IgD-negative memory B cell (primary cell): ENCODE measurements at regions not wholly inside any gene's neighbourhood (a gene's known extent, or its start where the extent isn't known, plus 50 kb on each side); places are given as distances from the start of the nearest gene placed in this dataset.

Experiments used
- H3K27ac Mint-ChIP-seq, 3 donors: one replicate each; pipeline ENCODE4 v1.8.0; 2020 to 2022; ENCODE audit warnings: mild to moderate bottlenecking in 3 of 3, mixed read lengths in 3 of 3, moderate library complexity in 1 of 3
- H3K27me3 Mint-ChIP-seq: one replicate; pipeline ENCODE4 v1.8.0; 2021; ENCODE audit warnings: mixed read lengths
- H3K36me3 Mint-ChIP-seq: one replicate; pipeline ENCODE4 v1.8.0; 2020; ENCODE audit warnings: mild to moderate bottlenecking, mixed read lengths
- H3K4me1 Mint-ChIP-seq, 3 donors: one replicate each; pipeline ENCODE4 v1.8.0; 2020 to 2022; ENCODE audit warnings: mixed read lengths in 3 of 3, mild to moderate bottlenecking in 1 of 3
- H3K4me3 Mint-ChIP-seq, 4 donors: one replicate each; pipeline ENCODE4 v1.8.0; 2020 to 2022; ENCODE audit warnings: mild to moderate bottlenecking in 4 of 4, mixed read lengths in 4 of 4, moderate library complexity in 3 of 4
- H3K9me3 Mint-ChIP-seq, 3 donors: one replicate each; pipeline ENCODE4 v1.8.0; 2020 to 2021; ENCODE audit warnings: mixed read lengths in 3 of 3, mild to moderate bottlenecking in 1 of 3

DNA sequence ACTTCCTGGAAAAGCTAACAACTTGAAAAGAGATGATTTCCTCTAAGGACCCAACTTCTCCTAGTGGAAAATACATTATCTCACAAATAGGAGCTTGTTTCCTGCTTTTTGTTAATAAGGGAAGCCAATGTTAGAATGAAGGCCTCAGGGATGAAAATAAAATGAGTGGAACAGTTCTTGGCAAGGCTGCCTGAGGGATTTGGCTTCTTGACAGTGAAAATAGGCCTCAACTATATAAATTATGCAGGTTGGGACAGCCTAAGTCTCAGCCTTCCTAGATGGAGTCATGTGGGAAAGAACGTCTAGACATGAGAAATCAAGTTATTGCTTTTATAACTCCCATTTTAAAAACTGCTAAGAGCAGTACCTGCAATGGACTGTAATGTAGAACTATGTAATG, 92.8 kb upstream of the FIBIN start:
- H3K36me3 Mint-ChIP-seq: no peaks in the 10 kb centered on the region
- no peak overlapping the region for H3K27ac Mint-ChIP-seq
- peaks cover 4 to 8% (median 8%) of the 10 kb centered on the region in 3 donors for H3K9me3 Mint-ChIP-seq

GRCh38 chr11:26904132-26904531, 89.8 kb upstream of the FIBIN start:
- H3K27me3 Mint-ChIP-seq: no peaks in the 10 kb centered on the region
- peaks cover 7 to 9% (median 8%) of the 10 kb centered on the region in 3 donors for H3K9me3 Mint-ChIP-seq
- H3K36me3 Mint-ChIP-seq: no peaks in the 10 kb centered on the region
- H3K4me1 Mint-ChIP-seq: no peaks in the 10 kb centered on the region
- H3K4me3 Mint-ChIP-seq: no peak overlapping the region
- H3K27ac Mint-ChIP-seq: no peak overlapping the region

More for the DNA sequence above, 92.8 kb upstream of the FIBIN start:
- H3K27me3 Mint-ChIP-seq: no peaks in the 10 kb centered on the region
- no peaks in the 10 kb centered on the region for H3K4me1 Mint-ChIP-seq
- no peak overlapping the region for H3K4me3 Mint-ChIP-seq

- peaks cover 7 to 9% (median 8%) of the 10 kb centered on the region in 3 donors for H3K9me3 Mint-ChIP-seq
- no peaks in the 10 kb centered on the region for H3K27me3 Mint-ChIP-seq
- H3K27ac Mint-ChIP-seq: no peak overlapping the region
- no peak overlapping the region for H3K4me3 Mint-ChIP-seq
- H3K4me1 Mint-ChIP-seq: no peaks in the 10 kb centered on the region
- no peaks in the 10 kb centered on the region for H3K36me3 Mint-ChIP-seq
These were observed 89.1 kb upstream of the FIBIN start for GRCh38 chr11:26904801-26905200.

DNA sequence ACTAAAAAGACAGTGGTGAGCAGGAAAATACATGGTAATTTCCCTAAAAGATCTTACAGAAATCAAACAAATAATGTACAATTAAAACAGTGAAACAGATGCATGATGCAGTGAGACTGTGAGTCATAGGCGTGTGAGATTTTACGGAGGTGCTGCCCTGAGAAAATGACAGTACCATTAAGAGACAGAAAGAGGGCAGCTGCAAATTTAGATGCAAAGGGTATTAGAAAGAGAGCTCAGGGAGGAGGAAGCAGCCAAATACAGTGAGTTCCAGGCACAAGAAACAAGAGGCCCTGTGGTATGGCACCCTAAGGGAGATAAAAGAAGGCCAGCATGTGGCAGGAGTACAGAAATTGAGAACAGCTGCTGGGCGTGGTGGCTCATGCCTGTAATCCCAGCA, 88.5 kb upstream of the FIBIN start:
- Mint-ChIP-seq H3K4me1 (no peaks in the 10 kb centered on the region), H3K4me3 (no peak overlapping the region), H3K27me3 (no peaks in the 10 kb centered on the region), H3K36me3 (no peaks in the 10 kb centered on the region), H3K9me3 (peaks cover 7 to 9% (median 8%) of the 10 kb centered on the region in 3 donors), H3K27ac (no peak overlapping the region)

DNA sequence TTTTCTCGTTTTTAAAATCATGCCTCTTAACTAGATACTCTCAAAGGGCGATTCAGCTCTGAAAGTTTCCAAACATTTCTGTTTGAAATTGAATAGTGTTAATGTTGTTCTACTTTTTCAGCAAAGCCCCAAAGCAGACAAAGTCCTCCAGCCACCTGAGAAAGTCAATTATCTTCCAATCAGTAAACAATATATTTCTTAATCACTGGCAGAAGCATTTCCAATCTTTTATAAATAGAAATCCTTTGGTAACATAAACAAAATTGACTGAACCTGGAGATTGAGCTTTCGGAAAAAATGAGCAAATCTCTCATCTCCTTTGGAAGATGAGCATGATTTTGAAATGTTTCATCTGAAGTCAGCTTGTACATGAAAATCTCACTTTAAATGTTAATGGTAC, 84.4 kb upstream of the FIBIN start:
- no peak overlapping the region for H3K27ac Mint-ChIP-seq
- no peaks in the 10 kb centered on the region for H3K27me3 Mint-ChIP-seq
- no peaks in the 10 kb centered on the region for H3K36me3 Mint-ChIP-seq
- peaks cover 8 to 11% (median 8%) of the 10 kb centered on the region in 3 donors for H3K9me3 Mint-ChIP-seq
- H3K4me1 Mint-ChIP-seq: no peaks in the 10 kb centered on the region
- no peak overlapping the region for H3K4me3 Mint-ChIP-seq

- Mint-ChIP-seq H3K36me3 (no peaks in the 10 kb centered on the region), H3K27ac (no peak overlapping the region), H3K9me3 (peaks cover 8 to 11% (median 8%) of the 10 kb centered on the region in 3 donors), H3K4me3 (no peak overlapping the region), H3K27me3 (no peaks in the 10 kb centered on the region), H3K4me1 (no peaks in the 10 kb centered on the region)
These were observed 83.8 kb upstream of the FIBIN start for GRCh38 chr11:26909991-26910591.

GRCh38 chr11:26914968-26915367, 78.9 kb upstream of the FIBIN start:
- no peaks in the 10 kb centered on the region for H3K36me3 Mint-ChIP-seq
- no peak overlapping the region for H3K4me3 Mint-ChIP-seq
- H3K27me3 Mint-ChIP-seq: no peaks in the 10 kb centered on the region
- peaks cover 3 to 4% (median 4%) of the 10 kb centered on the region in 3 donors for H3K9me3 Mint-ChIP-seq
- no peak overlapping the region for H3K27ac Mint-ChIP-seq
- no peaks in the 10 kb centered on the region for H3K4me1 Mint-ChIP-seq

GRCh38 chr11:26916805-26917204, 77.1 kb upstream of the FIBIN start:
- Mint-ChIP-seq H3K4me3 (no peak overlapping the region), H3K27ac (no peak overlapping the region), H3K27me3 (no peaks in the 10 kb centered on the region), H3K4me1 (no peaks in the 10 kb centered on the region), H3K36me3 (no peaks in the 10 kb centered on the region), H3K9me3 (peaks cover 1 to 4% (median 3%) of the 10 kb centered on the region in 3 donors)

- Mint-ChIP-seq H3K36me3 (no peaks in the 10 kb centered on the region), H3K9me3 (peaks cover 5 to 12% (median 7%) of the 10 kb centered on the region in 3 donors), H3K4me1 (peaks cover 0 to 2% (median 0%) of the 10 kb centered on the region in 3 donors), H3K27ac (no peak overlapping the region), H3K4me3 (no peak overlapping the region), H3K27me3 (no peaks in the 10 kb centered on the region)
These were observed 65.3 kb upstream of the FIBIN start for GRCh38 chr11:26928582-26928981.

DNA sequence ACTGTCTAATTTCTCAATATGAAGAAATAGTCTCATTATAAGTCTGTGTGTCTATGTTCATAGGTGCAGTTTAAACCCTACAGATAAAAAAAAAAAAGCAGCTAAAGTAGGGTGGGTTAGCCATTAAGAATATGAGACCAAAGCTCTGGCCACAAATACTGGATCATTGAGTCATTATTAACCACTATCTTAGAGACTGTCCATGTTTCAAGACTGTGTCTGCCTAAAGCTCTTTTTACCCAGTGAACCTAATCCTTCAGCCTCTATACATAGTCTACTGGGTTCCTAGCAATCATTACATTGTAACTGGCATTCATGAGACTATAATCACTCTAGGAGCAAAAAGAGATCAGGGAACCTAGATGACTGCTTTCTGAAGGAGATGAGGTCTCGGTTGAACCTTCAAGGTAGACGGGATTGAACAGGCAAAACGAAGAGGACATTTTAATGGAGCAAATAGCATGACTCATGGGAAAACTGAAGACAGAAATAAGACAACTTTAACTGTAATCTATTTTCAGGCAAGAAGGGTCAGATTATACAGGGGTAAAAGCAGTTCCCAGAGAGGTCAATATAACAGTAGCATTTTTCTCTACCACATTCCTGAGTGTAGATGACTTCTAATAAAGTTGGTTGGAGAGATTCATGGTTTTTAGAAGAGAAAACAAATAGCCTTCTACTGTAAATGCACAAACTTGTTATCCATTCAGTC, 64.0 kb upstream of the FIBIN start:
- no peaks in the 10 kb centered on the region for H3K36me3 Mint-ChIP-seq
- H3K9me3 Mint-ChIP-seq: peaks cover 3 to 12% (median 5%) of the 10 kb centered on the region in 3 donors
- H3K27me3 Mint-ChIP-seq: no peaks in the 10 kb centered on the region
- peaks cover 0 to 2% (median 0%) of the 10 kb centered on the region in 3 donors for H3K4me1 Mint-ChIP-seq
- no peak overlapping the region for H3K27ac Mint-ChIP-seq
- no peak overlapping the region for H3K4me3 Mint-ChIP-seq

GRCh38 chr11:26930518-26931247, 63.2 kb upstream of the FIBIN start:
- H3K9me3 Mint-ChIP-seq: peaks cover 3 to 12% (median 3%) of the 10 kb centered on the region in 3 donors
- no peaks in the 10 kb centered on the region for H3K36me3 Mint-ChIP-seq
- H3K27ac Mint-ChIP-seq: no peak overlapping the region
- peaks cover 0 to 2% (median 0%) of the 10 kb centered on the region in 3 donors for H3K4me1 Mint-ChIP-seq
- H3K4me3 Mint-ChIP-seq: no peak overlapping the region
- no peaks in the 10 kb centered on the region for H3K27me3 Mint-ChIP-seq

DNA sequence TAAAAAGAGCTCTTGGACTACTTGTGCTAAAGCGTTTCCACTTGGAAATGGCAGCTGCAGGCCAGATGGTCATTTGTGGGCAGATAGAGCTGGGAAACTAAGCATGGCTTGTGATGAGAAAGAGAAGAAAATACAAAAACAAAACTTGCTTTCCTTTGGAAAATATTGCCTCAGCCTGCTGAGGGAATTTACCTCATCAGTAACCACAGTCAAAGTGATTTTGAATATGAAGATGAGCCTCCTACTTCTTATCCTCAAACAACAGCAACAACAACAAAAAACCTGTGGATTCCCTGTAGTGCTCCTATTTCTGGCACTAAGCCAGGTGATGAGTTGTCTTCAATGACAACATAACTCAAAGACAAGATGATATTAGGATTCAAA, 62.7 kb upstream of the FIBIN start:
- H3K36me3 Mint-ChIP-seq: no peaks in the 10 kb centered on the region
- no peaks in the 10 kb centered on the region for H3K27me3 Mint-ChIP-seq
- no peak overlapping the region for H3K27ac Mint-ChIP-seq
- peaks cover 2 to 16% (median 2%) of the 10 kb centered on the region in 3 donors for H3K9me3 Mint-ChIP-seq
- H3K4me3 Mint-ChIP-seq: no peak overlapping the region
- peaks cover 0 to 2% (median 0%) of the 10 kb centered on the region in 3 donors for H3K4me1 Mint-ChIP-seq

GRCh38 chr11:26931881-26932280, 62.0 kb upstream of the FIBIN start:
- no peaks in the 10 kb centered on the region for H3K27me3 Mint-ChIP-seq
- H3K4me3 Mint-ChIP-seq: no peak overlapping the region
- H3K36me3 Mint-ChIP-seq: no peaks in the 10 kb centered on the region
- H3K9me3 Mint-ChIP-seq: peaks cover 0 to 16% (median 2%) of the 10 kb centered on the region in 3 donors
- peaks cover 0 to 2% (median 0%) of the 10 kb centered on the region in 3 donors for H3K4me1 Mint-ChIP-seq
- no peak overlapping the region for H3K27ac Mint-ChIP-seq

DNA sequence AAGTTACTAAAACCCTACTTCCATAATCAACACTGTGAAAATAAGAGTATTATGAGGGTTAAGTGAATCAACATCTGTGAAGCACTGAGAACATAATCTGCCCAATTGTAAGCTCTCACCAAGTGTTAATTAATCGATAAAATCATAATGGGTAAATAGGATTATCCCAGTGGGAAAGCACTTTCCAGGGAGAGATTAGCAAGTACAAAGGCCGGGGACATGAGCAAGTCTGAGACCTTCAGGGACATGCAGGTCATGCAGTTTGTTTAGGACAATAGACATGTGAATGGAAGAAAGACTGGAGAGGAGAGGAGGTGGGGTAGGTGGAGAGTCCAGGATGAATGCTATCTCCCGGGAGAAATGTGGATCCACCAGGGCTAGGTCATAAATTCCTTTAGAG, 57.8 kb upstream of the FIBIN start:
- peaks cover 0 to 3% (median 0%) of the 10 kb centered on the region in 3 donors for H3K4me1 Mint-ChIP-seq

DNA sequence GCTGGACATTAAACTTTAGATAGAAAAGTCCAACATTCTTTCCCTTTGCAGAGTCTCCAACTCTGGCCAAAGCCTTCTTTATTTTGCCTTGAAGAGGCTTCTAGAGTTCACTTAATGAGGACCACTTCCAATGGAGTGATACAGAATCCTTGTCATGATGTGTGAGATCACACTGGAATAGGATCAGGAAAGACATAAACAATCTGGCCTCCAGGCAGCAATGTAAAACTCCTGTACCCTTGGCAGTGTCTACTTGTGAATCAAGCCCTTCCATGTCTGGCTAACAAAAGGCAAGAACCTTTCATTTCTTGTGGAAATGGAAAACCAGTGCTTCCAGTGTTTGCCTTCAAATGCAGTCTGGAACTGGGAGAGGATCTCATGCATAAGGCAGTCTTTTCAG, 56.5 kb upstream of the FIBIN start:
- Mint-ChIP-seq H3K9me3 (peaks cover 2 to 23% (median 8%) of the 10 kb centered on the region in 3 donors), H3K4me3 (no peak overlapping the region), H3K27me3 (no peaks in the 10 kb centered on the region), H3K27ac (no peak overlapping the region), H3K4me1 (peaks cover 0 to 1% (median 0%) of the 10 kb centered on the region in 3 donors), H3K36me3 (no peaks in the 10 kb centered on the region)

More for the DNA sequence above, 57.8 kb upstream of the FIBIN start:
- Mint-ChIP-seq H3K27me3 (no peaks in the 10 kb centered on the region), H3K36me3 (no peaks in the 10 kb centered on the region), H3K4me3 (no peak overlapping the region), H3K9me3 (peaks cover 2 to 23% (median 4%) of the 10 kb centered on the region in 3 donors), H3K27ac (no peak overlapping the region)
